Osteoblast (primary cell): ENCODE measurements at regions not wholly inside any gene's neighbourhood (a gene's known extent, or its start where the extent isn't known, plus 50 kb on each side); places are given as distances from the start of the nearest gene placed in this dataset.

ENCODE experiments used
- DNase-seq: peaks from one replicate; pipeline ENCODE4 v3.0.0; 2011; ENCODE audit warnings: low spot score, mixed read lengths; ENCODE audit not compliant: insufficient read length; ENCODE audit errors: missing footprints
- H2AFZ ChIP-seq: 2 replicates; pipeline ENCODE4 v1.6.0; 2011; ENCODE audit warnings: mild to moderate bottlenecking, low read length
- H3K27ac ChIP-seq: 2 replicates; pipeline ENCODE4 v1.5.1; 2011; ENCODE audit warnings: mild to moderate bottlenecking, low read depth, low read length, moderate library complexity
- H3K27me3 ChIP-seq: 2 replicates; pipeline ENCODE4 v1.6.0; 2012; ENCODE audit warnings: mild to moderate bottlenecking, control low read depth, inconsistent platforms, low read length, moderate library complexity; ENCODE audit not compliant: insufficient read depth
- H3K36me3 ChIP-seq: 2 replicates; pipeline ENCODE4 v1.5.1; 2011; ENCODE audit warnings: mild to moderate bottlenecking, low read length, control low read depth, moderate library complexity; ENCODE audit not compliant: insufficient read depth
- H3K4me1 ChIP-seq: 2 replicates; pipeline ENCODE4 v1.5.1; 2011; ENCODE audit warnings: mild to moderate bottlenecking, low read length, control low read depth, moderate library complexity; ENCODE audit not compliant: insufficient read depth
- H3K4me2 ChIP-seq: 2 replicates; pipeline ENCODE4 v1.6.0; 2011; ENCODE audit warnings: mild to moderate bottlenecking, low read length; ENCODE audit not compliant: insufficient read depth
- H3K4me3 ChIP-seq: fragments of 200-600 bp; sonication (generic); 3 replicates; pipeline ENCODE4 v1.5.1; 2012; ENCODE audit warnings: mild to moderate bottlenecking, low read length, inconsistent platforms; ENCODE audit not compliant: insufficient read depth
- H3K79me2 ChIP-seq: 2 replicates; pipeline ENCODE4 v1.6.0; 2012; ENCODE audit warnings: mild to moderate bottlenecking, low read length, control low read depth, inconsistent platforms; ENCODE audit not compliant: insufficient read depth
- H3K9me3 ChIP-seq: 2 replicates; pipeline ENCODE4 v1.5.1; 2011; ENCODE audit warnings: low read depth, low read length, control low read depth
- H4K20me1 ChIP-seq: 2 replicates; pipeline ENCODE4 v1.6.0; 2012; ENCODE audit warnings: mild to moderate bottlenecking, low read length, control low read depth; ENCODE audit not compliant: insufficient read depth
- CTCF ChIP-seq: IDR thresholded peaks from 2 replicates; pipeline ENCODE4 v1.5.1; 2011; ENCODE audit warnings: mild to moderate bottlenecking, low read depth, low read length, moderate library complexity; ENCODE audit errors: extremely low read depth

GRCh38 chr13:106736941-106737340, 169.0 kb upstream of the ARGLU1 start:
- H3K4me2 ChIP-seq, result no peak overlapping the region
- no peak for DNase-seq
- H3K79me2 ChIP-seq, result no peaks in the 10 kb centered on the region
- no peak overlapping the region for H2AFZ ChIP-seq
- H3K36me3 ChIP-seq, result no peaks in the 10 kb centered on the region
- H3K27me3 ChIP-seq, result no peaks in the 10 kb centered on the region
- H3K9me3 ChIP-seq, result no peaks in the 10 kb centered on the region
- no peaks in the 10 kb centered on the region for H3K4me1 ChIP-seq
- no peaks in the 10 kb centered on the region for H4K20me1 ChIP-seq
- no peak overlapping the region for H3K27ac ChIP-seq
- TF ChIP-seq CTCF, result no peak
- no peak overlapping the region for H3K4me3 ChIP-seq

GRCh38 chr13:106734198-106734597, 166.3 kb upstream of the ARGLU1 start:
- Histone ChIP-seq H3K4me2 (no peak overlapping the region), H3K36me3 (no peaks in the 10 kb centered on the region), H2AFZ (no peak overlapping the region), H4K20me1 (no peaks in the 10 kb centered on the region), H3K27me3 (no peaks in the 10 kb centered on the region), H3K27ac (no peak overlapping the region), H3K4me1 (no peaks in the 10 kb centered on the region), H3K4me3 (no peak overlapping the region), H3K79me2 (no peaks in the 10 kb centered on the region), H3K9me3 (no peaks in the 10 kb centered on the region)
- TF ChIP-seq CTCF, result no peak
- DNase-seq, result no peak

- Histone ChIP-seq H3K4me2 (no peak overlapping the region), H2AFZ (no peak overlapping the region)
Observed at GRCh38 chr13:106723036-106723435, 155.1 kb upstream of the ARGLU1 start.

GRCh38 chr13:106722620-106723019, 154.7 kb upstream of the ARGLU1 start:
- Histone ChIP-seq H3K79me2 (no peaks in the 10 kb centered on the region), H3K4me2 (no peak overlapping the region), H4K20me1 (no peaks in the 10 kb centered on the region), H3K4me3 (no peak overlapping the region), H3K36me3 (no peaks in the 10 kb centered on the region), H3K4me1 (no peaks in the 10 kb centered on the region), H3K27ac (no peak overlapping the region), H2AFZ (no peak overlapping the region), H3K9me3 (no peaks in the 10 kb centered on the region), H3K27me3 (no peaks in the 10 kb centered on the region)
- no peak for DNase-seq
- no peak for TF ChIP-seq CTCF

More at GRCh38 chr13:106723036-106723435, 155.1 kb upstream of the ARGLU1 start:
- Histone ChIP-seq H3K9me3 (no peaks in the 10 kb centered on the region), H3K36me3 (no peaks in the 10 kb centered on the region), H3K79me2 (no peaks in the 10 kb centered on the region), H4K20me1 (no peaks in the 10 kb centered on the region), H3K27ac (no peak overlapping the region), H3K4me1 (no peaks in the 10 kb centered on the region), H3K4me3 (no peak overlapping the region), H3K27me3 (no peaks in the 10 kb centered on the region)
- no peak for TF ChIP-seq CTCF
- DNase-seq, result no peak
